PC-9 (cell line): ENCODE measurements at regions not wholly inside any gene's neighbourhood (a gene's known extent, or its start where the extent isn't known, plus 50 kb on each side); places are given as distances from the start of the nearest gene placed in this dataset.

Experiments
- CTCF ChIP-seq: fragments of 200-600 bp; sonication (generic); conservative IDR thresholded peaks from 2 replicates; pipeline ENCODE4 v1.6.1; 2017; ENCODE audit warnings: mixed run types, antibody characterized with exemption, mild to moderate bottlenecking, moderate library complexity
- EZH2 ChIP-seq: fragments of 200-600 bp; sonication (generic); IDR thresholded peaks from 2 replicates; pipeline ENCODE4 v1.8.0; 2017; ENCODE audit warnings: antibody characterized with exemption, low read depth

DNA sequence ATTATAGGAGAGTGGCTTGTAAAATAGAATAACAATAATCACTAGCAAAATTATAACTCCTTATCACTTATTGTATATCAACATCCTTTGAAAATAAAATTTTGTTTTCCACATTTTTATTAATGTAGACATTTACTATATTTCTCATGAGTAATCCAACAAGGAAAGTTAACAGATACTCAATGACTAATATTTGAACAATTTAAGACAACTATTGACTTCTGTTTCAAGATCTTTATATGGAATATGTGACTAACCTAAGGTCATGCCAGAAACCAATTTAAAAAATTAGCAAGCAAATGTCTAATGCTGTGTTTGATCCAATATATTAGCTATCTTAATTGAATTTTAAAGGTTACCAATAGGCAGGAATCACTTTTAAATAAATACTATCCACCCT is 638.5 kb upstream of the FLRT2 start:
- TF ChIP-seq CTCF (no peak), EZH2 (no peak)
